HL-60 (cell line): ENCODE measurements at regions not wholly inside any gene's neighbourhood (a gene's known extent, or its start where the extent isn't known, plus 50 kb on each side); places are given as distances from the start of the nearest gene placed in this dataset.
"Not testable (repeated sequence)": the region's sequence is repeated elsewhere in the genome, so short reads cannot be mapped to it uniquely, and the experiment has no call there.

Experiments used
- DNase-seq, 2 experiments: peaks; one replicate each; pipeline ENCODE4 v3.0.0-alpha.2; 2010 to 2020; ENCODE audit warnings: low read depth in 1 of 2, low spot score in 1 of 2
- H3K27ac ChIP-seq: fragments of 250-450 bp; sonication (Bioruptor Pico); replicated peaks from 2 replicates; pipeline ENCODE4 v1.5.1; 2020; ENCODE audit warnings: mild to moderate bottlenecking, moderate library complexity
- H3K27me3 ChIP-seq: fragments of 250-450 bp; sonication (Bioruptor Pico); 2 replicates; pipeline ENCODE4 v1.5.1; 2021; ENCODE audit warnings: mild to moderate bottlenecking, moderate library complexity; ENCODE audit not compliant: insufficient read depth, poor library complexity, severe bottlenecking
- H3K4me3 ChIP-seq: replicated peaks from 2 replicates; pipeline ENCODE4 v1.5.1; 2011; ENCODE audit warnings: mild to moderate bottlenecking, control low read depth, low read length; ENCODE audit not compliant: insufficient read depth
- GABPA ChIP-seq: IDR thresholded peaks from 2 replicates; pipeline ENCODE4 v1.6.1; 2012; ENCODE audit warnings: low read depth
- POLR2AphosphoS5 ChIP-seq: IDR thresholded peaks from 2 replicates; pipeline ENCODE4 v1.6.1; 2012; ENCODE audit warnings: low read depth
- SPI1 ChIP-seq: IDR thresholded peaks from 2 replicates; pipeline ENCODE4 v1.6.1; 2012; ENCODE audit warnings: low read depth, mild to moderate bottlenecking, borderline replicate concordance
- TF ChIP-seq, protein P1 (sequence below): IDR thresholded peaks from 2 replicates; pipeline ENCODE4 v1.6.1; 2012; ENCODE audit warnings: low read depth; ENCODE audit not compliant: insufficient replicate concordance
- TF ChIP-seq, protein P2 (sequence below): IDR thresholded peaks from one replicate; pipeline ENCODE4 v1.5.1; 2011; ENCODE audit warnings: low read length, control low read depth, inconsistent platforms; ENCODE audit not compliant: insufficient read depth

DNA sequence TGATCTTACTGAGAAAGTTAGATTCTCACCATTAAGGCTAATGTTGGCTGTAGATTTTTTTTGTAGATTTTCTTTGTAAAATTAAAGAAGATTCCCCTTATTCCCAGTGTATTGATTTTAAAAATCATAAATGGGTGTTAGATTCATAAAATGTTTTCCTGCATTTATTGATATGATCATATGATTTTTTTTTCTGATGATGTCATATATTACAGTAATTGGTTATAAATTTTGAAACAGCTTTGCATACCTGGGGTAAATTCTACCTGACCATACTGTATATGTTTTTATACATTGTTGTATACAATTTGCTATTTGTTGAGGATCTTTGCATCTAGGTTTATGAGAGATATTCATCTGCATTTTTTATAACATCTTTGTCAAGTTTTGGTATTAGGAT lies 880.3 kb upstream of the GRIA3 start:
- Histone ChIP-seq H3K4me3 (no peak overlapping the region), H3K27ac (no peak overlapping the region), H3K27me3 (no peaks in the 10 kb centered on the region)
- DNase-seq: no peak
- TF ChIP-seq GABPA: no peak
- TF ChIP-seq, protein P1, sequence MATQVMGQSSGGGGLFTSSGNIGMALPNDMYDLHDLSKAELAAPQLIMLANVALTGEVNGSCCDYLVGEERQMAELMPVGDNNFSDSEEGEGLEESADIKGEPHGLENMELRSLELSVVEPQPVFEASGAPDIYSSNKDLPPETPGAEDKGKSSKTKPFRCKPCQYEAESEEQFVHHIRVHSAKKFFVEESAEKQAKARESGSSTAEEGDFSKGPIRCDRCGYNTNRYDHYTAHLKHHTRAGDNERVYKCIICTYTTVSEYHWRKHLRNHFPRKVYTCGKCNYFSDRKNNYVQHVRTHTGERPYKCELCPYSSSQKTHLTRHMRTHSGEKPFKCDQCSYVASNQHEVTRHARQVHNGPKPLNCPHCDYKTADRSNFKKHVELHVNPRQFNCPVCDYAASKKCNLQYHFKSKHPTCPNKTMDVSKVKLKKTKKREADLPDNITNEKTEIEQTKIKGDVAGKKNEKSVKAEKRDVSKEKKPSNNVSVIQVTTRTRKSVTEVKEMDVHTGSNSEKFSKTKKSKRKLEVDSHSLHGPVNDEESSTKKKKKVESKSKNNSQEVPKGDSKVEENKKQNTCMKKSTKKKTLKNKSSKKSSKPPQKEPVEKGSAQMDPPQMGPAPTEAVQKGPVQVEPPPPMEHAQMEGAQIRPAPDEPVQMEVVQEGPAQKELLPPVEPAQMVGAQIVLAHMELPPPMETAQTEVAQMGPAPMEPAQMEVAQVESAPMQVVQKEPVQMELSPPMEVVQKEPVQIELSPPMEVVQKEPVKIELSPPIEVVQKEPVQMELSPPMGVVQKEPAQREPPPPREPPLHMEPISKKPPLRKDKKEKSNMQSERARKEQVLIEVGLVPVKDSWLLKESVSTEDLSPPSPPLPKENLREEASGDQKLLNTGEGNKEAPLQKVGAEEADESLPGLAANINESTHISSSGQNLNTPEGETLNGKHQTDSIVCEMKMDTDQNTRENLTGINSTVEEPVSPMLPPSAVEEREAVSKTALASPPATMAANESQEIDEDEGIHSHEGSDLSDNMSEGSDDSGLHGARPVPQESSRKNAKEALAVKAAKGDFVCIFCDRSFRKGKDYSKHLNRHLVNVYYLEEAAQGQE: no peak
- TF ChIP-seq SPI1: no peak
- TF ChIP-seq, protein P2, sequence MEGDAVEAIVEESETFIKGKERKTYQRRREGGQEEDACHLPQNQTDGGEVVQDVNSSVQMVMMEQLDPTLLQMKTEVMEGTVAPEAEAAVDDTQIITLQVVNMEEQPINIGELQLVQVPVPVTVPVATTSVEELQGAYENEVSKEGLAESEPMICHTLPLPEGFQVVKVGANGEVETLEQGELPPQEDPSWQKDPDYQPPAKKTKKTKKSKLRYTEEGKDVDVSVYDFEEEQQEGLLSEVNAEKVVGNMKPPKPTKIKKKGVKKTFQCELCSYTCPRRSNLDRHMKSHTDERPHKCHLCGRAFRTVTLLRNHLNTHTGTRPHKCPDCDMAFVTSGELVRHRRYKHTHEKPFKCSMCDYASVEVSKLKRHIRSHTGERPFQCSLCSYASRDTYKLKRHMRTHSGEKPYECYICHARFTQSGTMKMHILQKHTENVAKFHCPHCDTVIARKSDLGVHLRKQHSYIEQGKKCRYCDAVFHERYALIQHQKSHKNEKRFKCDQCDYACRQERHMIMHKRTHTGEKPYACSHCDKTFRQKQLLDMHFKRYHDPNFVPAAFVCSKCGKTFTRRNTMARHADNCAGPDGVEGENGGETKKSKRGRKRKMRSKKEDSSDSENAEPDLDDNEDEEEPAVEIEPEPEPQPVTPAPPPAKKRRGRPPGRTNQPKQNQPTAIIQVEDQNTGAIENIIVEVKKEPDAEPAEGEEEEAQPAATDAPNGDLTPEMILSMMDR: no peak
- no peak for TF ChIP-seq POLR2AphosphoS5

DNA sequence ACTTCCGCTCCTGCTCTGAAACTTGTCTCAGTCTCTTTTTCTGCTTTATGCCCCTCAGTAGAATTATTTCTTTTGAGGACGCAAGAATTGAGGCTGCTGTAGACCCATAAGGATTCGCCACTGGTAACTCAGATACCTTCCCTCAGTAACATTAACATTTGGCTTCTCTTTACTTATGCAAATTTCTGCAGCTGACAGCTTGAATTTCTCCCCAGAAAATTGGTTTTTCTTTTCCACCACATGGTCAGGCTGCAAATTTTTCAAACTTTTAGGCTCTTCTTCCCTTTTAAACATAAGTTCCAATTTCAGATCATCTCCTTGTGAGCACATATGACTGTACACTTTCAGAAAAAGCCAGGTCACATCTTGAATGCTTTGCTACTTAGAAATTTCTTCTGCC lies 839.3 kb upstream of the GRIA3 start:
- H3K27me3 ChIP-seq: no peaks in the 10 kb centered on the region

DNA sequence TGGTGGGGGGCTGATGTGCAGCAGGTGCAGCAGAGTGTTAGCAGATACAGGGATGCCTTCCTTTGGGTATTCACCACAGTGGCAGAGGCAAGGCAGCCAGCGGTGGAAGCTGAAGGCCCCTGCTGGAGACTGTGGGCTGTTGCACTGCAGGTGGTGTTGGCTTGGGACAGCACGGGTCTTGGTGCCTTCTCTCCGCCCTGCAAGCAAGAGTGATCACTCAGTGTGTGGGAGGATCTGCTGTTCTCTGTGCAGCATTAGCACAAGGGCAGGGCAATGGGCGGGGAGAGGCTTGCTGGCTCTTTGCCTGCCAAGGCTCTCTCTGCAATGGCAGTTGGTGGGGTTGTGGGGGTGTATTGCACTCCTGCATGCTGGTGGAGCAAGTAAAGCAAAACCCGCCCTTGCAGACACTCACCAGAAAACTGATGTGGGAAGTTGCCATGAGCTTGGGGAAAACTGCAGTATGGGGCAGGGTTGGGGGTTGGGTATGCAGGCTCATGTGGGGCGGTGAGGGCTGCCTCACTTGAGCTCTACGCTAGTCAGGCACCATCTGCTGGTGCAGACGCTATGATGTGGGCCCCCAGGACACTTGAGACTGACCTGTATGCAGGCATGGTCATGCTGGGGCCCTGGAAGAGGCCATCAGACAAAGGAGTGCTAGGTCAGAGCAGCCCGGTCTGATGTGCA lies 820.8 kb upstream of the GRIA3 start:
- no peak for DNase-seq
- no peak overlapping the region for H3K4me3 ChIP-seq
- H3K27ac ChIP-seq: no peak overlapping the region
- no peaks in the 10 kb centered on the region for H3K27me3 ChIP-seq
- TF ChIP-seq POLR2AphosphoS5 (no peak), GABPA (no peak), SPI1 (no peak)
- TF ChIP-seq, protein P1: no peak
- TF ChIP-seq, protein P2: no peak

More for the DNA sequence above, 839.3 kb upstream of the GRIA3 start:
- no peak for DNase-seq
- TF ChIP-seq, protein P2: no peak
- TF ChIP-seq POLR2AphosphoS5 (no peak), GABPA (no peak), SPI1 (no peak)
- TF ChIP-seq, protein P1: no peak
- no peak overlapping the region for H3K4me3 ChIP-seq
- no peak overlapping the region for H3K27ac ChIP-seq

DNA sequence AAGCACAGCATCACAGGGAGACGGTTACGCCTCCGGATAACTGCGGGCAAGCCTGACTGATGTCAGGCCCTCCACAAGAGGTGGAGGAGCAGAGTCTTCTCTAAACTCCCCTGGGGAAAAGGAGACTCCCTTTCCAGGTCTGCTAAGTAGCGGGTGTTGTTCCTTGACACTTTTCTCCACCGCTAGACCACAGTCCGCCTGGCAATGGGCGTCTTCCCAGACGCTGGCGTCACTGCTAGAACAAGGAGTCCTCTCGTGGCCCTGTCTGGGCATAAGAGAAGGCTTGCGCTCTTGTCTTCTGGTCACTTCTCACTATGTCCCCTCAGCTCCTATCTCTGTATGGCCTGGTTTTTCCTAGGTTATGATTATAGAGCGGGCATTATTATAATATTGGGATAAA lies 808.5 kb upstream of the GRIA3 start:
- DNase-seq, H3K27ac ChIP-seq, H3K27me3 ChIP-seq, H3K4me3 ChIP-seq: not testable (repeated sequence)
